ENCODE measurements at regions not wholly inside any gene's neighbourhood (a gene's known extent, or its start where the extent isn't known, plus 50 kb on each side); places are given as distances from the start of the nearest gene placed in this dataset.

- TF ChIP-seq, protein P1, sequence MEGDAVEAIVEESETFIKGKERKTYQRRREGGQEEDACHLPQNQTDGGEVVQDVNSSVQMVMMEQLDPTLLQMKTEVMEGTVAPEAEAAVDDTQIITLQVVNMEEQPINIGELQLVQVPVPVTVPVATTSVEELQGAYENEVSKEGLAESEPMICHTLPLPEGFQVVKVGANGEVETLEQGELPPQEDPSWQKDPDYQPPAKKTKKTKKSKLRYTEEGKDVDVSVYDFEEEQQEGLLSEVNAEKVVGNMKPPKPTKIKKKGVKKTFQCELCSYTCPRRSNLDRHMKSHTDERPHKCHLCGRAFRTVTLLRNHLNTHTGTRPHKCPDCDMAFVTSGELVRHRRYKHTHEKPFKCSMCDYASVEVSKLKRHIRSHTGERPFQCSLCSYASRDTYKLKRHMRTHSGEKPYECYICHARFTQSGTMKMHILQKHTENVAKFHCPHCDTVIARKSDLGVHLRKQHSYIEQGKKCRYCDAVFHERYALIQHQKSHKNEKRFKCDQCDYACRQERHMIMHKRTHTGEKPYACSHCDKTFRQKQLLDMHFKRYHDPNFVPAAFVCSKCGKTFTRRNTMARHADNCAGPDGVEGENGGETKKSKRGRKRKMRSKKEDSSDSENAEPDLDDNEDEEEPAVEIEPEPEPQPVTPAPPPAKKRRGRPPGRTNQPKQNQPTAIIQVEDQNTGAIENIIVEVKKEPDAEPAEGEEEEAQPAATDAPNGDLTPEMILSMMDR (IDR thresholded peaks at IDR 0.05; ENCODE audit: poor library complexity, severe bottlenecking) = no peak
- TF ChIP-seq EP300 (conservative IDR thresholded peaks at IDR 0.05; ENCODE audit: poor library complexity, severe bottlenecking) = no peak
- TF ChIP-seq EZH2 (IDR thresholded peaks at IDR 0.05; ENCODE audit: borderline replicate concordance, insufficient read depth, low read length, poor library complexity, severe bottlenecking) = no peak
- no peak for TF ChIP-seq REST (IDR thresholded peaks at IDR 0.05; ENCODE audit: borderline replicate concordance)
- no peak for TF ChIP-seq POLR2AphosphoS5 (IDR thresholded peaks at IDR 0.05)
- TF ChIP-seq RAD21 (conservative IDR thresholded peaks at IDR 0.05) = no peak
- TF ChIP-seq MXI1 (conservative IDR thresholded peaks at IDR 0.05; ENCODE audit: poor library complexity, severe bottlenecking) = no peak
- TF ChIP-seq TAF1 (IDR thresholded peaks at IDR 0.05; ENCODE audit: low read depth) = no peak
Observed at GRCh38 chr6:164870164-164870563, 439.2 kb downstream of the C6orf118 start.

All from neural cell (in vitro differentiated cells).